ENCODE measurements at regions not wholly inside any gene's neighbourhood (a gene's known extent, or its start where the extent isn't known, plus 50 kb on each side); places are given as distances from the start of the nearest gene placed in this dataset.

DNA sequence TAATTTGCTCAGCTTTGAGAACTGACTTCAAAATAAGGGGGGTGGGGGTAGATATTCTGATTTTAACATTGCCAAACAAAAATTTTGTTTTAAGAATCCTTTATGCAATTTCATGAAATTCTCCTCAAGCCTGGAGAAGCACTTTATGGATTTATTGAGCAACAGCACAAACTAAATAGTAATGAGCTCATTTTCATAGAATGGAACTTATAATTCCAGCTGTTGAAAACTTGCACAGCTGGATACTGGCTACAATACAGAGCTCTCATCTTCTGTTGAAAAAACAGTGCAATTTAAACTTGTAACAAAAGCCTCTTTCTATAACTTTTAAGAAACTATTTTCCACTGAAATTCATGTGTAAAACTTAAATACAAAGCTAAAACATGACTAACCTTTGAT is 137.6 kb upstream of the FN1 start:
- TF ChIP-seq, protein P1, sequence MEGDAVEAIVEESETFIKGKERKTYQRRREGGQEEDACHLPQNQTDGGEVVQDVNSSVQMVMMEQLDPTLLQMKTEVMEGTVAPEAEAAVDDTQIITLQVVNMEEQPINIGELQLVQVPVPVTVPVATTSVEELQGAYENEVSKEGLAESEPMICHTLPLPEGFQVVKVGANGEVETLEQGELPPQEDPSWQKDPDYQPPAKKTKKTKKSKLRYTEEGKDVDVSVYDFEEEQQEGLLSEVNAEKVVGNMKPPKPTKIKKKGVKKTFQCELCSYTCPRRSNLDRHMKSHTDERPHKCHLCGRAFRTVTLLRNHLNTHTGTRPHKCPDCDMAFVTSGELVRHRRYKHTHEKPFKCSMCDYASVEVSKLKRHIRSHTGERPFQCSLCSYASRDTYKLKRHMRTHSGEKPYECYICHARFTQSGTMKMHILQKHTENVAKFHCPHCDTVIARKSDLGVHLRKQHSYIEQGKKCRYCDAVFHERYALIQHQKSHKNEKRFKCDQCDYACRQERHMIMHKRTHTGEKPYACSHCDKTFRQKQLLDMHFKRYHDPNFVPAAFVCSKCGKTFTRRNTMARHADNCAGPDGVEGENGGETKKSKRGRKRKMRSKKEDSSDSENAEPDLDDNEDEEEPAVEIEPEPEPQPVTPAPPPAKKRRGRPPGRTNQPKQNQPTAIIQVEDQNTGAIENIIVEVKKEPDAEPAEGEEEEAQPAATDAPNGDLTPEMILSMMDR (conservative IDR thresholded peaks at IDR 0.05; ENCODE audit: low read depth, low read length), result no peak
- TF ChIP-seq EZH2 (IDR thresholded peaks at IDR 0.05; ENCODE audit: low read length, unreplicated experiment), result no peak
